ENCODE measurements at regions not wholly inside any gene's neighbourhood (a gene's known extent, or its start where the extent isn't known, plus 50 kb on each side); places are given as distances from the start of the nearest gene placed in this dataset.
"Not testable (repeated sequence)": the region's sequence is repeated elsewhere in the genome, so short reads cannot be mapped to it uniquely, and the experiment has no call there.

DNA sequence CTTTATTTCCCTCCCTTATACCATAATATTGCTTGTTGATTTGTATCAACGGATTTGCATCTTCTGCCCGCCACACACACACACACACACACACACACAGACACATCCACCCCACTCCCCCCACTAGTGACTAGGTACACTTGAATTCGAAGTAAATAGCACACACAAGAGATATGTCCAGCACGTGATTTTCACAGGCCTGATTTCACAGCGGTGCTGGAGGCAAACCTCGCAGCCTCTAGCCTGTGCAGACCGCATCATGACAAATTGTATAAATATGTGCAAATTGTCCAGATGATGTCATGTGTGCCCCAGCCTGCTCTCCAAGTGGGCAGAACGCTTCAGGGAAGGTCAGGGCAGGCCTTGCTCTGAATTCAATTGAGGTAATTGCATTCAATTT, 153.8 kb upstream of the TPTE start:
- not testable (repeated sequence) for DNase-seq

DNA sequence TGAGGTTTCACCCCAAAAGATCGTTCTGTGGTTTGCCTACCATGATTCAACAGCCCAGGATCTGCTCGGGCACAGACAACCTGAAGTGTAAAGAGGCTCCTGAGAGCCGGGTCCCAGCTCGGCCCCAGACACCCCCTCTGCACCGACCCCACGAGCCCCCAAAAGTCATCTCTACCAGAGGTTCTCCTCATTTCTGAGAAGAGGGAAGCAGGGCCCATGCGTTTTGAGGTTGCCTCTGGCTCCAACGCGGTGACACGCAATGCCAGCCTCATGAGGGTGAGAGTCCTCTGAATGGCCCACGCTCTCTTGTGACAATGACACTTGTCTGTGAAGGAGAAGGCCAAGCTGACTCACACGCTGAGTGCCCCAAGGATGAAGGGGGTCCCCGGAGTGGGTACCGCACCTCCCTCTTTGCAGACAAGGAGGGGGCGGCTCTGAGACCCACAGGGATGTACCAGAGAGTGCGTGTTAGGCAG, 153.0 kb upstream of the TPTE start:
- not testable (repeated sequence) for DNase-seq

DNA sequence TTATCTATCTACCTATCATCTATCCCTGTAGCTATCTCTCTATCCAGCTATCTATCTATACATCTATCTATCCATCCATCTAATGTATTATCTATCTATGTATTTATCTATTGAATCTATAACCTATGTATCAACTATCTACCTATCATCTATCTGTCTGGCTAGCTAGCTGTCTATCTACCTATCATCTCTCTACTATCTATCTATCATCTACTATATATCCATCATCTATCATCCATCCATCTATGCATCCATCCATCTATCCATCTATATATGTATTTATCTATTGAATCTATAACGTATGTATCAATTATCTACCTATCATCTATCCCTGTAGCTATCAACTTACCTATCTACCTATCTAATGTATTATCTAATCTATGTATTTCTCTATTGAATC, 152.1 kb upstream of the TPTE start:
- DNase-seq: not testable (repeated sequence)

DNA sequence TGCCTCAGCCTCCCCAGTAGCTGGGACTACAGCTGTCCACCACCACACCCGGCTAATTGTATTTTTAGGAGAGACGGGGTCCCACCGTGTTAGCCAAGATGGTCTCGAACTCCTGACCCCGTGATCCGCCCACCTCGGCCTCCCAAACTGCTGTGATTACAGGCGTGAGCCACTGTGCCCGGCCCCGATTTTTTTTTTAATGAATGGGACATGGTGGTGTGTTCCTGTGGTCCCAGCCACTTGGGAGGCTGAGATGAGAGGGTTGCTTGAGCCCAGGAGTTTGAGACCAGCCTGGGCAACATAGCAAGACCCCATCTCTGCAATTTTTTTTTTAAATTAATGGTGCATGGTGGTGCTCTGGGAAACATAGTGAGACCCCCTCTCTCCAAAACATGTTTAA, 143.6 kb upstream of the TPTE start:
- DNase-seq: not testable (repeated sequence)

DNA sequence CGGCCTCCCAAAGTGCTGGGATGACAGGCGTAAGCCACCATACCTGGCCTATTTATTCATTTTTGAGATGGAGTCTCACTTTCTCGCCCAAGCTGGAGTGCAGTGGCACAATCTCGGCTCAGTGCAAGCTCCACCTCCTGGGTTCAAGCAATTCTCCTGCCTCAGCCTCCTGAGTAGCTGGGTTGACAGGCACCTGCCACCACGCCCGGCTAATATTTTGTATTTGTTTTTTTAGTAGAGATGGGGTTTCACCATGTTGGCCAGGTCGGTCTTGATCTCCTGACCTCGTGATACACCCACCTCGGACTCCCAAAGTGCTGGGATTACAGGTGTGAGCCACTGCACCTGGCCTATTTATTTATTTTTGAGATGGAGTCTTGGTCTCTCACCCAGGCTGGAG, 141.6 kb upstream of the TPTE start:
- DNase-seq: not testable (repeated sequence)

DNA sequence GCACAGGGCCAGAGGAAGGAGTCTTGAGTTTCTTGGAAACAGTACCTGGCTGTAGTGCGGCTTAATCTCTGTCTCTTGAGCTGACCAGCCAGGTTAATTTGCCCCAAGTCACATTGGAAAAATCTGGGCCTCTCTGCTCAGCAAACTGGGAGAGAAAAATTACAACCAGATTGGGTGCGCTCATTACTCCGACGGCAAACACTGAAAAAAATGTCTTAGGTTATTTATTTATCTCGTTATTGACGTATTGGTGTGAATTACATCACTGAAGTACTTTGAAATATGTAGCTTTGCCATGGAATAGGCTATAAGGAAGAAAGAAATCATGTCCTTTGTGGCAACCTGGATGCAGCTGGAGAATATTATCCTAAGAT, 139.7 kb upstream of the TPTE start:
- DNase-seq: not testable (repeated sequence)

DNA sequence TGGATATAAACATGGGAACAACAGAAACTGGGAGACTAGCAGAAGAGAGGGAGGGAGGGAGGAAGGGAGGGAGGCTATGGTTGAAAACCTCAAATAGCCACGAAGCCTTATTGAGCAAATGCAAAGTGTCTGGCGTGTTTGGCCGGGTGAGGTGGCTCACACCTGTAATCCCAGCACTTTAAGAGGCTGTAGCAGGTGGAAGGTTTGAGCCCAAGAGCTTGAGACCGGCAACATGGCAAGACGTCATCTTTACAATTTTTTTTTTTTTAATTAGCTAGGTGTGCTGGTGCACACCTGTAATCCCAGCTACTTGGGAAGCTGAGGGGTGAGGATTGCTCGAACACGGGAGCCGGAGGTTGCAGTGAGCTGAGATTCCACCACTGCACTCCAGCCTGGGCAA, 139.2 kb upstream of the TPTE start:
- not testable (repeated sequence) for DNase-seq

DNA sequence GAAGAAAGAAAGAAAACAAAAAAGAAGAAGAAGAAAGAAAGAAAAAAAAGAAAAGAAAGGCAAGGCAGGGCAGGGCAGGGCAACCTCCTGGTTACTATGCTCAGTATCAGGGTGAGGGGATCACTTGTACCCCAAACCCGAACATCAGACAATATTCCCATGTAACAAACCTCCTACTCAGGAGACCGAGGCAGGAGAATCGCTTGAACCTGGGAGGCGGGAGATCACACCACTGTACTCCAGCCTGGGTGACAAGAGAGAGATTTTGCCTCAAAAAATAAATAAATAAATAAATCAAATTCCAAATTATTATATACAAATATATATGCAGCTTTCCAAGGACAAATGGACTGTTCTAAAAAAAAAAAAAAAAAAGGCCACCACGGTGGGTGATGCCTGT, 138.8 kb upstream of the TPTE start:
- not testable (repeated sequence) for DNase-seq

DNA sequence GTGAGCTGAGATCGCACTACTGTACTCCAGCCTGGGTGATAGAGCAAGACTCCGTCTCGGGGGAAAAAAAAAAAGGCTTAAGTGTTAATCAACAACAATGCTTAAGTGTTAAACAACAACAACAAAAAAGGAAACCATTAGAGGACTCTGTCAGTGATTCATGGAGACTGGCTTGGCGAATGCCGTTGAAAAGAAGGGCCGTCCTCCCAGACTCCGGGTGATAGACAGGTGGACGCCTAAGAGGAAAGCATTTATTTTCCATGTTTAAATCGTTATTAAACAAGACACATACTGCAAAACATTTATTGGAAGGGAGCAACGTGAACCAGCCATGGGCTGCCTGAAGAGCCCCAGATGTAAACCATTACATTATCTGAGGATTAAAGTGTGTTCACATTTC, 137.8 kb upstream of the TPTE start:
- DNase-seq: not testable (repeated sequence)

DNA sequence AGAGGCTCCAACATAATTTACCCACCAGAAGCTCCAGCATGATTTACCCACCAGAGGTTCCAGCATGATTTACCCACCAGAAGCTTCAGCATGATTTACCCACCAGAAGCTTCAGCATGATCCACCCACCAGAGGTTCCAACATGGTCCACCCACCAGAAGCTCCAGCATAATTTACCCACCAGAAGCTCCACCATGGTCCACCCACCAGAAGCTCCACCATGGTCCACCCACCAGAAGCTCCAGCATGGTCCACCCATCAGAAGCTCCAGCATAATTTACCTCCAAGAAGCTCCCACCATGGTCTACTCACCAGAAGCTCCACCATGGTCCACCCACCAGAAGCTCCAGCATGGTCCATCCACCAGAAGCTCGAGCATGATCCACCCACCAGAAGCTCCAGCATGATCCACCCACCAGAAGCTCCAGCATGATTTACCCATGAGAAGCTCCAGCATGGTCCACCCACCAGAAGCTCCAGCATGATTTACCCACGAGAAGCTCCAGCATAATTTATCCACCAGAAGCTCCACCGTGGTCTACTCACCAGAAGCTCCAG, 137.0 kb upstream of the TPTE start:
- not testable (repeated sequence) for DNase-seq

DNA sequence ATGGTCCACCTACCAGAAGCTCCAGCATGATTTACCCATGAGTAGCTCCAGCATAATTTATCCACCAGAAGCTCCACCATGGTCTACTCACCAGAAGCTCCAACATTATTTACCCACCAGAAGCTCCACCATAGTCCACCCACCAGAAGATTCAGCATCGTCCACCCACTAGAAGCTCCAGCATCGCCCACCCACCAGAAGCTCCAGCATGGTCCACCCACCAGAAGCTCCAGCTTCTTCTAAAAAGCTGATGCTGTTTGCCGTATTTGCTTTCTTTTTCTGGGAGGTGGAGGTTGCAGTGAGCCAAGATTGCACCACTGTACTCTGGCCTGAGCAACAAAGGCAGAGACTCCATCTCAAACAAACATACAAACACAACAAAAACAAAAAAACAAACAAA, 136.2 kb upstream of the TPTE start:
- DNase-seq: not testable (repeated sequence)

DNA sequence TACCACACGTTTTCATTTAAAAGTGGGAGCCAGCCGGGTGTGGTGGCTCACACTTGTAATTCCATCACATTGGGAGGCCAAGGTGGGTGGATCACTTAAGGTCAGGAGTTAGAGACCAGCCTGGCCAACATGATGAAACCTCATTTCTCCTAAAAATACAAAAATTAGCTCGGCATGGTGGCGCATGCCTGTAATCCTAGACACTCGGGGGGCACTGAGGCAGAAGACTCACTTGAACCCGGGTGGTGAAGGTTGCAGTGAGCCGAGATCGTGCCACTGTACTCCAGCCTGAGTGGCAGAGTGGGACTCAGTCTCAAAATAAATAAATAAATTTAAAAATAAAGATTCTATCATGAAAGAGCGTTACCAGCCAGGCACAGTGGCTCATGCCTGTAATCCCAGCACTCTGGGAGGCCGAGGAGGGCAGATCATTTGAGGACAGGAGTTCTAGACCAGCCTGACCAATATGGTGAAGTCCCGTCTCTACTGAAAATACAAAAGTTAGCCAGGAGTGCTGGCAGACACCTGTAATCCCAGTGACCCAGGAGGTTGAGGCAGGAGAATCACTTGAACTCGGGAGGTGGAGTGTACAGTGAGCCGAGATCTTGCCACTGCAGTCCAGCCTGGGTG, 135.4 kb upstream of the TPTE start:
- not testable (repeated sequence) for DNase-seq

DNA sequence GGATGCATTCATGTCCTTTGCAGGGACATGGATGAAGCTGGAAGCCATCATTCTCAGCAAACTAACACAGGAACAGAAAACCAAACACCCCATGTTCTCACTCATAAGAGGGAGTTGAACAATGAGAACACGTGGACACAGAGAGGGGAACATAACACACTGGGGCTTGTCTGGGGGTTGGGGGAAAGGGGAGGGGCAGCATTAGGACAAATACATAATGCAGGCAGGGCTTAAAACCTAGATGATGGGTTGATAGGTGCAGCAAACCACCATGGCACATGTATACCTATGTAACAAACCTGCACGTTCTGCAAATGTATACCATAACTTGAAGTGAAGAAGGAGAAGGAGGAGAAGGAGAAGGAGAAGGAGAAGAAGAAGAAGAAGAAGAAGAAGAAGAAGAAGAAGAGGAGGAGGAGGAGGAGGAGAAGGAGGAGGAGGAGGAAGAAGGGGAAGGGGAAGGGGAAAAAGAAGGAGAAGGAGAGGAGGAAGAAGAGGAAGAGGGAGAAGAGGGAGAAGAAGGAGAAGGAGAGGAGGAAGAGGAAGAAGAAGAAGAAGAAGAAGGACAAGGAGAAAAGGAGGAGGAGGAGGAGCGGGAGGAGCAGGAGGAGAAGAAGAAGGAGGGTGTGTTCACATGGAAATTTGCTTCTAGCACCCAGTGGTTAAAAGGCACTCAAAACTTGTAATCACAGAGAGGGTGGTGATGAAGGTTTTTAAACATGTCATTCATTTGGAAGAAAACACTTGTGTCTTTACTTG, 133.5 kb upstream of the TPTE start:
- DNase-seq: not testable (repeated sequence)

DNA sequence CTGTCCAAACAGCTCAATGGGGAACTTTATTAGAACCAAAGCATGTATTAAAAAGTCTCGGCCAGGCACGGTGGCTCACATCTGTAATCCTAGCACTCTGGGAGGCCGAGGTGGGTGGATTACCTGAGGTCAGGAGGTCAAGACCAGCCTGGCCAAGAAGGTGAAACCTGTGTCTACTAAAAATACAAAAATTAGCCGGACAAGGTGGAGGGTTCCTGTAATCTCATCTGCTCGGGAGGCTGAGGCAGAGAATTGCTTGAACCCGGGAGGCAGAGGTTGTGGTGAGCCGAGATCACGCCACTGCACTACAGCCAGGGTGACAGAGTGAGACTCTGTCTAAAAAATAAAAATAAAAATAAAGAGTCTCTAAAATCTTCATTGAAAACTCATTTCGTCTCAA, 132.8 kb upstream of the TPTE start:
- not testable (repeated sequence) for DNase-seq

DNA sequence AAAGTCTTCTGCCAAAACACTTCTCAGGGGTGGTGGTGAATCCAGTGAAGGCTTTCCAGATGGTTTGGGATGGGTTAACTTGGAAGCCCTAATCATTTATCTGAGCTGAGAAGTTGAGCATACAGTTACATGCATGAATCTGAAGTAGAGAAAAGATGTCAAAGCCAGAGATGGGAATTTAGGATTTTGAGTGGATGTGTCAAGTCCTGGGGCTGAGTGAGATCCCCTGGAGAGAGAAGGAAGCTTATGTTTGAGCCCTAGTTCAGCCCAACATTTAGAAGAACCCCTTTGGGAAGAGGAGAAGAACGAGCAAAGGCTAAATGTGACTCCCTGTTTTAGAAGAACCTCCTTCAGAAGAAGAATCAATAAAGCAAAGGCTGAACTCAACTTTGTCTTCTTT, 129.1 kb upstream of the TPTE start:
- not testable (repeated sequence) for DNase-seq

DNA sequence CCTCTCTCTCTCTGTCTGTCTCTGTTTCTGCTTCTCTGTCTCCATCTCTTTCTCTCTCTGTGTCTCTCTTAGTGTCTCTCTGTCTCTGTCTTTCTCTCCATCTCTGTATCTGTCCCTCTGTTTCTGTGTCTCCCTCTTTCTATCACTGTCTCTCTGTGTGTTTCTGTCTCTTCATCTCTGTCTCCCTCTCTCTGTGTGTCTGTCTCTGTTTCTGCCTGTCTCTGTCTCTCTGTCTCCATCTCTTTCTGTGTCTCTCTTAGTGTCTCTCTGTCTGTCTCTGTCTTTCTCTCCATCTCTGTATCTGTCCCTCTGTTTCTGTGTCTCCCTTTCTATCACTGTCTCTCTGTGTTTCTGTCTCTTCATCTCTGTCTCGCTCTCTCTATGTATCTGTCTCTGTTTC, 125.4 kb upstream of the TPTE start:
- not testable (repeated sequence) for DNase-seq

DNA sequence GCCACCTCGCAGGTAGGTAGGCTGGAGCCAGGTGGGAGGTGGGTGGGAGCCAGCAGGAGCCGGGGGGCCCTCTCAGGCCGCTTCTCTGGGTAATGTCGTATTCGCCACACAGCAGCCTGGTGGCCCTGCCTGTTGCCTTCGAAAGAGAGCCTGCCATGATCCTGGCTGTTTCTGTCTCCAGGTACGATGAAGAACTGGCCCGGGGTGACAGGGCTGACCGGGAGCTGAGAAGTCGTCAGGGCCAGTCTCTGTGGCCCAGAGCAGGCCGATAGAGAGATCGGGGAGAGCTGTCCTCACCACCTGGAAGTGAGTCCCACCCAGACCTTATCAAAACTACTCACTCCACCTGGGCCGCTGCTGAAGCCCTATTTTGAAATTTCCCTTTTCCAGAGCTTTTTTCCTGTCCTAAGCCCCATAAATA, 123.9 kb upstream of the TPTE start:
- DNase-seq: not testable (repeated sequence)

DNA sequence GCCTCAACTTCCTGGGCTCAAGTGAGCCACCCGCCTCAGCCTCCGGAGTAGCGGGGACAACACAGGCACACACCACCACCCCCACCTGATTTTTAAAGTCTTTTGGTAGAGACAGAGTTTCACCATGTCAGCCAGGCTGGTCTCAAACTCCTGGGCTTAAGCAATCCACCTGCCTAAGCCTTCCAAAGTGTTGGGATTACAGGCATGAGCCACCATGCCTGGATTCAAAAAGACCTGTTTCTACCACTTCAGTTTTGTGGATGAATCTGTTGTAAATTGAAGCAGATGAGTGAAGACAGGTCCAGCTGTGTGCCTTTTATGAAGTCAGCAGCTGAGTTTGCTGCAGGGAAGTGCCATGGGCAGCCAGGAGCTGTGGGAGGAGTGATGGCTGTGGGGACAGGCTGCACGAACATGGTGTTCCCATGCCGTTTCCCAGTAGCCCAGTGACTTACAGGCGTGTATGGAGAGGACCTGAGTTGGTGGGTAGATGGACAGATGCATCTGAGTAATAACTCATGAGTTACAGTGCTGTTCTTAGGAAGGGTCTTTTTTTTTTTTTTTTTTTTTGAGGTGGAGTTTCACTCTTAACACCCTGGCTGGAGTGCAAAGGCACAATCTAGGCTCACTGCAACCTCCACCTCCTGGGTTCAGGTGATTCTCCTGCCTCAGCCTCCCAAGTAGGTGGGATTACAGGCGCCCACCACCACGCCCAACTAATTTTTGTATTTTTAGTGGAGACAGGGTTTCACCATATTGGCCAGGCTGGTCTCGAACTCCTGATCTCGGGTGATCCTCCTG, 122.5 kb upstream of the TPTE start:
- DNase-seq: not testable (repeated sequence)

DNA sequence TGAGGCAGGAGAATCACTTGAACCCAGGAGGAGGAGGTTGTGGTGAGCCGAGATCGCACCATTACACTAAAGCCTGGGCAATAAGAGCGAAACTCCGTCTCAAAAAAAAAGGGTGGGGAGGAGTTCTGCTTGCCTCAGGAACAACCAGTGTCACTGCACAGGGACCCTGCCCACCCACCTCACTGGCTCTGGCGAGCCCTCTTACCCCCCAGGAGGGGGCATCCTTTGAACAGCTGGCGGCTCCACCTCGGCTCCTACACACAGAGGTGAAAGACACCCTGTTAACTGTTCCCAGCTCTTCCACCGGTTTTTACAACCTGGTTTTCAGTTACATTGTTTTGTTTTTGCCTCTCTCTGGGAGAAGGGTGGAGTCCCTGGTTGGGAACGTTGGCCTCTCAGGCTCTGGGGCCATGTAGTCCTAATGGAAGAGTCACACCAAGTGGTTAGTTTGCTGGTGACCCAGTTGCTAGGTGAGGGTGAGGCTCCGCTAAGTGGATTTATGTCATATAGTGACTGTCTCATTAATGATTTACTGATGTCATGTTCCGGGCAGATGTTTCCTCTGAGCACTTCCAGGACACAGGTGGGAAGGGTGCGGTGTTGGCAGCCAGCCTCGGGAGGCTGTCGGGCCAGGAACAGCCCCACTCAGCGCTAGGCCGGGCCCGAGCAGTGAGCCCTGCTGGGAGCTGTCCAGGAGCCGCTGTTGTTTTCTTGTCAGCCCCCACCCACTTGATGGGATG, 120.6 kb upstream of the TPTE start:
- DNase-seq: not testable (repeated sequence)

DNA sequence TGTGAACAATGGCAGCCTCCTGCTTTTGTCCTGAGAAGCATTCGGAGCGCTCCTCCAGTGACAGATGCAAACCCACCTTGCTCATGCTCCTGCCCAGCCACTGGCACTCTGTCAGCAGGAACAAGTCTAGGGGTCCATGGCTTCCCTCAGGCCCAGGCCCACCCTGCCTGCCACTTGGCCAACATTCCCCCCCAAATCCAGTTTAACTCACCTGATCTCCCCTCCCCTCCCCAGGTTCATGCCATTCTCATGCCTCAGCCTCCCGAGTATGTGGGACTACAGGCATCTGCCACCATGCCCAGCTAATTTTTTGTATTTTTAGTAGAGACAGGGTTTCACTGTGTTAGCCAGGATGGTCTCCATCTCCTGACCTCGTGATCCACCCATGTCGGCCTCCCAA, 118.9 kb upstream of the TPTE start:
- not testable (repeated sequence) for DNase-seq

DNA sequence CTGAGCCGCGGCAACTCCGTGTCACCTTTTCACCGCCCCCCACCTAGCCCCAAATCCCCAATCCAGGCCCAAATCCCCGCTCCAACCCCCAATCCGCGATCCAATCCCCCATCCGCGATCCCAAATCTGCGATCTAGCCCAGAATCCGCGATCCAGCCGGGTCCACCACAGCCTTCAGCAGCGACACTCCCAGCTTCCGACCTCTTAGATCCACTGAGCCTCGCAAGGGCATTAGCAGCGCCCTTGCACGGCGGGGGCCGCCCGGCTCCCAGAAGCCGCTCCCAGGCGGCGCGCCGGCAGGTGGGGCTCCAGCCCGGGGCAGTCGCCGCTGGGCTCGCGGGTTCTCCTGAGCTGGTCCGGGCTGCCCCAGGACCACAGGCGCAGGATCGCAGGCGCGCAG, 116.1 kb upstream of the TPTE start:
- not testable (repeated sequence) for DNase-seq

DNA sequence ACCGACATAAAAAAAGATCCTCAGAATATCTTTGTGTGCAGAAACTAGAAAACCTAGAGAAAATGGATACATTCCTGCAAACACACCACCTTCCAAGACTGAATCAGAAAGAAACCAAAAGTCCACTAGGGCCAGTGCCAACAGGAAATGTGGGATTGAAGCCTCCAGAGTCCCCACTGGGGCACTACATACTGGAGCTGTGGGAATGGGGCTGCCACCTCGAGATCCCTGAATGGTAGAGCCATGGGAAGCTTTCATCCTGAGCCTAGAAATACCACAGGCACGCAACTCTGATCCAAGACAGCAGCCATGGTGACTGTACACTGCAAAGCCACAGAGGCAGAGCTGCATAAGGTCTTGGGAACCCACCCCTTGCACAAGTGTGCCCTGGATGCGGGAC, 111.6 kb upstream of the TPTE start:
- not testable (repeated sequence) for DNase-seq
